RWPE1 (cell line): ENCODE measurements at regions not wholly inside any gene's neighbourhood (a gene's known extent, or its start where the extent isn't known, plus 50 kb on each side); places are given as distances from the start of the nearest gene placed in this dataset.

ENCODE experiments used
- CTCF ChIA-PET: fragments of 350-600 bp; sonication (Branson Sonifier 250); formaldehyde crosslinking; extraction: SDS; loops from one replicate; lab custom pipeline; 2021; lab: Yijun Ruan, JAX
- POLR2A ChIA-PET: fragments of 400-600 bp; formaldehyde crosslinking; extraction: SDS; loops from one replicate; lab custom pipeline; 2020; ENCODE audit warnings: antibody characterized with exemption; ENCODE audit not compliant: low non-redundant PET; lab: Yijun Ruan, JAX
- DNase-seq: peaks from one replicate; pipeline ENCODE4 v3.0.0; 2012; ENCODE audit warnings: low spot score
- H3K27ac ChIP-seq: fragments of 450-650 bp; 2 replicates; pipeline ENCODE4 v1.5.1; 2017
- TF ChIP-seq, protein P1 (sequence below): fragments of 450-650 bp; conservative IDR thresholded peaks from 2 replicates; pipeline ENCODE4 v1.5.1; 2017; ENCODE audit warnings: low read depth, mild to moderate bottlenecking

DNA sequence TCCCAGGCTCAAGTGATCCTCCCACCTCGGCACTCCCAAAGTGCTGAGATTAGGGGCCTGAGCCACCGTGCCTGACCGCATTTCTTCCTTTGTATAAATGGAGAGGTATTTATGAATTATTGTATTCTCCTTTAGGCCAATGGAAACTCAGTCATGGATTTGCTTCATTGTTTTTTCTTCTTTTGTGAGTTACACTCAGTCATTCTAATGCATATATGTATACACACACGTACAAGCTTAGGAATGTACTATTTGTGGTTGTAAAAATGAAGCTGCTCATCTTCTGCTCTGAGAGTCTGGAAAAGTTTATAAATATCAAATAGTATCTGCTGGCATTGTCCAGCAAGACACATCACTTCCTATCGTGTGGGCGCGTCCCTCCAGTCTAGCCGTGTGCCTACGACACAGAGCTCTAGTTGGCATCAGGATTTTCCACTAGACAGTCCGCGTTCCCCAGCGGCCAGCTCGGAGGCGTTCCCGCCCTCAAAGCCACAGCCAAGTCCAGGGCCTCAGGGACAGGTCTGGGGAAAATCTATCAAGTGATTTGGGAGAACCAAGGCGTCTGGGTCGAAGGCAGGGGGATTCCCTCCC lies 215.2 kb downstream of the NFATC2 start:
- DNase-seq, result no peak
- CTCF ChIA-PET, result interaction anchor here (0.7 to 2.0 kb wide), 2 partner anchors 9 to 340 kb away, joined by 4 to 7 read pairs; no protein-coding TSS in a partner anchor
- H3K27ac ChIP-seq, result no peak overlapping the region
- TF ChIP-seq, protein P1, sequence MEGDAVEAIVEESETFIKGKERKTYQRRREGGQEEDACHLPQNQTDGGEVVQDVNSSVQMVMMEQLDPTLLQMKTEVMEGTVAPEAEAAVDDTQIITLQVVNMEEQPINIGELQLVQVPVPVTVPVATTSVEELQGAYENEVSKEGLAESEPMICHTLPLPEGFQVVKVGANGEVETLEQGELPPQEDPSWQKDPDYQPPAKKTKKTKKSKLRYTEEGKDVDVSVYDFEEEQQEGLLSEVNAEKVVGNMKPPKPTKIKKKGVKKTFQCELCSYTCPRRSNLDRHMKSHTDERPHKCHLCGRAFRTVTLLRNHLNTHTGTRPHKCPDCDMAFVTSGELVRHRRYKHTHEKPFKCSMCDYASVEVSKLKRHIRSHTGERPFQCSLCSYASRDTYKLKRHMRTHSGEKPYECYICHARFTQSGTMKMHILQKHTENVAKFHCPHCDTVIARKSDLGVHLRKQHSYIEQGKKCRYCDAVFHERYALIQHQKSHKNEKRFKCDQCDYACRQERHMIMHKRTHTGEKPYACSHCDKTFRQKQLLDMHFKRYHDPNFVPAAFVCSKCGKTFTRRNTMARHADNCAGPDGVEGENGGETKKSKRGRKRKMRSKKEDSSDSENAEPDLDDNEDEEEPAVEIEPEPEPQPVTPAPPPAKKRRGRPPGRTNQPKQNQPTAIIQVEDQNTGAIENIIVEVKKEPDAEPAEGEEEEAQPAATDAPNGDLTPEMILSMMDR, result no peak
- POLR2A ChIA-PET, result no interaction called here

DNA sequence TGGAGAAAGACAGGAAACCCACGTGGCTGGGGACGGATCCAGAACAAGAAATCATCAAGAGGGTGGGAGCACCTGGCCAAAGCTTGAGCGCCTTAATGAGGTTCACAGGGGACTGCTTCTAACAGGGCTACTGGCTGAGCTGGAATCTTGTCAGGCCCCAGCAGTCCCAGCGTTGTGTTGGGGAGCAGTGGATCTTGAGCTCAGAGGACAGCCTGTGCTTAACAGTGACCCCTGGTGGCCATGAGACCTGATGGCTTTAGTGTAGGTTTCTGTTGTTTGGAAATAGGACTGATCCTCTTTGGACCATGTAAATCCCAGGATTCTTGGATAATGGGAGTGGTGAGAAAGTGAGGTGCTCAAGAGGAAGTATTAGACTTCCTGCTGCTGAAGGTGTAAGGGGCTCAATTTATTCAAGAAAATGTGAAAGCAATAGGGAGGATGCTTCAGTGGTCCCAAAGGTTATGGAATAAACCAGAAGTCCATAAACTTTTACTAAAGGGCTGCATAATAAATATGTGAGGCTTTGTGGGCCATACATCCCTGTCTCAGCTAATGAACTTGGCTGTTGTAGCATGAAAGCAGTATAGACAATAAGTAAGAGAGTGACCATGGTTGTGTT lies 216.2 kb downstream of the NFATC2 start:
- H3K27ac ChIP-seq, result no peak overlapping the region
- no peak for DNase-seq
- TF ChIP-seq, protein P1, result no peak; the same call in 1 of the 2 replicates
- ChIA-PET POLR2A (no interaction called here), CTCF (interaction anchor here (0.5 to 1.3 kb wide), 10 partner anchors 19 to 1206 kb away, joined by 3 to 6 read pairs (median 4); no protein-coding TSS in a partner anchor)

DNA sequence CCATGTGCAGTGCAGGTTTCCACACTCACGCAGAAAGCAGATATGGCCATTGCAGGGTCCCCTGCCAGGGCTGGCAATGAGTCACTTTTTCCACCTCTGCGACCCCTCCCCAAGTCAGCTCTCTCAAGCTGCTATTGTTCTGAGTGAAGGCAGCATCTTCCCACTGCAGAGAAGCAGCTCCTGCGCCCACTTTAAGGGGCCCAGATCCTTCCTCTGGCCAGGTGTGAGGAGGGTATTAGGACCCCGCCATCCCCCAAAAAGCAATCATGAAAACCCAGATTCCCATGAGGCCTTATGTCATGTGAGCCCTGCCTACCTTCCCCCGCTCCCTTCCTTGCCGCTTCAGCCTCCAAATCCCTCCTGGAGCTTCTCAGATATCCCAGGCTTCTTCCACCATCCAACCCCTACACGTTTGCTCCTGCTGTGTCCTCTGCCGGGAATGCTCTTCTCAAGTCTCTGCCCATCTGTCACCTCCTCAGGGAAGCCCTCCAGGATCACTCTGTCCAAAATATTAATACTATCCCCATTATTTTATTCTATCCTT lies 220.3 kb downstream of the NFATC2 start:
- POLR2A ChIA-PET, result no interaction called here
- TF ChIP-seq, protein P1, result no peak
- CTCF ChIA-PET, result interaction anchor here (0.6 kb wide), 1 partner anchor 61 kb away, joined by 3 read pairs; no protein-coding TSS in a partner anchor
- DNase-seq, result no peak
- H3K27ac ChIP-seq, result no peak overlapping the region

DNA sequence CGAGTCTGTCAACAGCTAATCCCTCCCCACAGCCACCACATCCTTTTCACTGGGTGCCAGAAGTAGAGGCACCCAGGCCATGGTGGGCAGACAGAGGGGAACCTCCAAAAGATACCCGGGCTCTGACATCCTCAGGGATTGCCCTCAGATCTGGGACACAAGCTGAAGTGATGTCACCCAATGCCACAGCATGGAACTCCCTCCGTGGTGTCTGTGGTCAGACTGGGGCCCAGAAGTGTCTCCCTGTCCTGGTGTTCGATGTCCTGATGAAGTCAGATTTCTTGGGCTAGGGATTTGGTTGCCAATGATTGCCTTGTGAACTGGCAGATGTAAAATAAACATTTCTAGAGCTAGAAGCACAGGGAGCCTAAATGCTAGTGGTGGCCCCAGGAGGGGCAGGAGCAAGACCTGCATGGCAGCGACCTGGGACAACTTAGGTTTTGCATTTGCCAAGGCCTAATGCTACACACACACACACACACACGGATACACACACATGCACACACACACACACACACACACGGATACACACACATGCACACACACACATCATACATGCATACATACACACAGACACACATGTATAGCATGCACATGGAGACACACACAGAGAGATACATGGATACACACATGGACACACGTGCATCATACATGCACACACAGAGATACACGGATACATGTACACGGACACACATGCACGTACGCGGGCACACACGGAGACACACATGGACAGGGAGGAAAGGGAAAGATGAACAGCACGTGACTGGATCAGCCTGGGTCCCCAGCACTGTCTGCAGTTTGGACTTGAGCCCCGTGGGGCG lies 221.0 kb downstream of the NFATC2 start:
- CTCF ChIA-PET, result interaction anchor here (0.6 to 1.2 kb wide), 3 partner anchors 329 to 422 kb away, joined by 3 to 4 read pairs (median 3); no protein-coding TSS in a partner anchor
- no peak overlapping the region for H3K27ac ChIP-seq
- POLR2A ChIA-PET, result no interaction called here
- DNase-seq, result no peak
- TF ChIP-seq, protein P1, result no peak

DNA sequence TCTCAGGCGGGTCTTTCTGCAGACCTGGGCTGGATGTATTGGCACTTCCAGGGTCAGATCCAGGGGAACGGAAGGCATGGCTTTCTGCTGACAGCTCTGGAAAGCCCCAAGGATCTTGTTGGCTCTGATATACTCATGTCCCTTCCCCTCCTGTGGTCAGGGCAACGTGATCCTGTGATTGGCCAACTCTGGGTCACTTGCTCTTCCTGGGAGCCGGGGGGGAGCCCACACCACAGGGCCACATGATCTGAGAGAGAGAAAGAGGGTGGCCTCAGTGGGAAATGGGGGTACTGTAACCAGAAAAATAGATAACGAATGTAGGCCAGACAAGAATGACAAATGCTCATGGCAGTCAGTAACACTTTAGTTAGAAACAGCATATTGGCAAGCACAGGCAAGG lies 223.0 kb downstream of the NFATC2 start:
- no peak for DNase-seq
- H3K27ac ChIP-seq, result no peak overlapping the region
- TF ChIP-seq, protein P1, result no peak
- ChIA-PET CTCF (interaction anchor here (0.6 to 0.7 kb wide), 2 partner anchors 184 to 332 kb away, joined by 3 to 4 read pairs; no protein-coding TSS in a partner anchor), POLR2A (no interaction called here)
